Cardiac fibroblast (primary cell): ENCODE measurements at regions not wholly inside any gene's neighbourhood (a gene's known extent, or its start where the extent isn't known, plus 50 kb on each side); places are given as distances from the start of the nearest gene placed in this dataset.

Experiments used
- DNase-seq, 2 donors: peaks; one replicate each; pipeline versions ENCODE4 v3.0.0 to v3.0.0-alpha.2; 2010; ENCODE audit warnings: low read depth in 2 of 2
- H3K4me3 ChIP-seq, 2 donors: replicated peaks in 1 of 2; 1 replicate in 1 of 2; 2 replicates in 1 of 2; pipeline ENCODE4 v1.5.1; 2011; ENCODE audit warnings: low read depth in 2 of 2, low read length in 2 of 2, mild to moderate bottlenecking in 2 of 2, moderate library complexity in 1 of 2
- TF ChIP-seq, protein P1 (sequence below): IDR thresholded peaks from one replicate; pipeline ENCODE4 v1.5.1; 2011; ENCODE audit warnings: low read depth, mild to moderate bottlenecking, low read length, inconsistent platforms

DNA sequence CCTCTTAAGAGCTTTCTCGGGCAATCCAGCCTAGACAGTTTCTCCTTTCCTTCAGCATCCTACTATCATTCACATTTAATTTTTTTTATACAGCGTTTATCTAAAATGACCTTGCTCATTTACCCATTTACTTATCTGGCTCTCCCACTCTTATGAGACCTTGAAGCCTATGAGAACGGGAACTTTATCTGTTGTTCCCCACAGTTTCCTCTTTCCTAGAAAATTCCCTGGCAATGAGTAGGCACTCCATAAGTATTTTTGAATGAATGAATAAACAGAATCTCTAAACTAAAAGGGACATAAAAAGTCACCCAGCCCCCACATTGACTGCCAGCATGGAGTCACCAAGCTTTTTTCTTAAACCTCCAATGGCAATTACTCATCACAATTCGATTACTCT, 353.2 kb downstream of the METTL4 start:
- TF ChIP-seq, protein P1, sequence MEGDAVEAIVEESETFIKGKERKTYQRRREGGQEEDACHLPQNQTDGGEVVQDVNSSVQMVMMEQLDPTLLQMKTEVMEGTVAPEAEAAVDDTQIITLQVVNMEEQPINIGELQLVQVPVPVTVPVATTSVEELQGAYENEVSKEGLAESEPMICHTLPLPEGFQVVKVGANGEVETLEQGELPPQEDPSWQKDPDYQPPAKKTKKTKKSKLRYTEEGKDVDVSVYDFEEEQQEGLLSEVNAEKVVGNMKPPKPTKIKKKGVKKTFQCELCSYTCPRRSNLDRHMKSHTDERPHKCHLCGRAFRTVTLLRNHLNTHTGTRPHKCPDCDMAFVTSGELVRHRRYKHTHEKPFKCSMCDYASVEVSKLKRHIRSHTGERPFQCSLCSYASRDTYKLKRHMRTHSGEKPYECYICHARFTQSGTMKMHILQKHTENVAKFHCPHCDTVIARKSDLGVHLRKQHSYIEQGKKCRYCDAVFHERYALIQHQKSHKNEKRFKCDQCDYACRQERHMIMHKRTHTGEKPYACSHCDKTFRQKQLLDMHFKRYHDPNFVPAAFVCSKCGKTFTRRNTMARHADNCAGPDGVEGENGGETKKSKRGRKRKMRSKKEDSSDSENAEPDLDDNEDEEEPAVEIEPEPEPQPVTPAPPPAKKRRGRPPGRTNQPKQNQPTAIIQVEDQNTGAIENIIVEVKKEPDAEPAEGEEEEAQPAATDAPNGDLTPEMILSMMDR: no peak
- DNase-seq: no peak
- H3K4me3 ChIP-seq: no peak overlapping the region

DNA sequence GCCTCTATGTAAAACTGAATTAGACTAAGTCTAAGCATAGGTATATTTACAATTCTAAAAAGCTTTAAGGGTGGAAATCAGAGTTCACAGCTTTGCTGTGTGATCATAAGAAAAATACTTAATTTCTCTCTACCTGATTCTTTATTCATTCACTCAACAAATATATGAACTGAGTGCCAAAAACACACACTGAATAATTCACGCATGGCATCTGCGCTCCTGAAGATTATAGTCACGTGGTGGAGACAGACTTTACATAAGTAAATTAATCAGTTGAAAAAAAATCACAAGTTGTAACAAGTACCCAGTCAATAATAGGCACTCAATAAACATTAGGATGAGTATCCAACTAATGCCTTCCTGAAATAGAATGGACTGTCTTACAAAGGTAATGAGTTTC, 351.6 kb downstream of the METTL4 start:
- TF ChIP-seq, protein P1: no peak
- H3K4me3 ChIP-seq: no peak overlapping the region
- DNase-seq: no peak

DNA sequence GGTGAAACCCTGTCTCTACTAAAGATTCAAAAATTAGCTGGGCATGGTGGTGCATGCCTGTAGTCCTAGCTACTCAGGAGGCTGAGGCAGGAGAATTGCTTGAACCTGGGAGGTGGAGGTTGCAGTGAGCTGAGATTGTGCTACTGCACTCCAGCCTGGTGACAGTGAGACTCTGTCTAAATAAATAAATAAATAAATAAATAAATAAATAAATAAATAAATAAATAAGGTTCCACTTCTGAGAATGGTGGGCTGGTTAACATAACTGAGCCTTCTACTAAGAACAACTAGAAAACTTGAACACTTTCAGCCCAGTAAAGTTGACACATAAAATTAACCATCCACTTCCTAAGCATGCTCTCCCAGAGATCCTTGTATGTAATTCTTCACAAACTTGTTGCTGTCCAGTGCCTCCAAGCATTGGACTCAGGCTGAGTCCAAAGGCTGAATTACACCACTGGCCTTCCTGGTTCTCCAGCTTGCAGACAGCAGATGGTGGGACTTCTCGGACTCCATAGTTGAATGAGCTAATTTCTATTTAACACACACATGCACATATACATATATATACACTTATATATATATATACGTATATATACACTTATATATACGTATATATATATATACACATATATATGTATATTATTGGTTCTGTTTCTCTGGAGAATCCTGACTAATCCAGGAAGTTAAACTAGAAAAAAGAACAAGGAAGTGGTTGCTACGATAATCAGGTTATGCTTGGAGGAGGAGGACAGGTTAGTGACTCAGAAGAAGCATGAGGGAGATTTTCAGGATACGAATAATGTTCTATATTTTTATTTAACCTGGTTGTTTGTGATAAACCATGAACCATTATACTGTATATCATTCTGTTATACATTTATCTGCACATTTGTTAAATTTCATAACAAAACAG, 348.8 kb downstream of the METTL4 start:
- DNase-seq: peak in 1 of 2 donors; percentile 6
- TF ChIP-seq, protein P1: no peak
- H3K4me3 ChIP-seq: no peak overlapping the region

DNA sequence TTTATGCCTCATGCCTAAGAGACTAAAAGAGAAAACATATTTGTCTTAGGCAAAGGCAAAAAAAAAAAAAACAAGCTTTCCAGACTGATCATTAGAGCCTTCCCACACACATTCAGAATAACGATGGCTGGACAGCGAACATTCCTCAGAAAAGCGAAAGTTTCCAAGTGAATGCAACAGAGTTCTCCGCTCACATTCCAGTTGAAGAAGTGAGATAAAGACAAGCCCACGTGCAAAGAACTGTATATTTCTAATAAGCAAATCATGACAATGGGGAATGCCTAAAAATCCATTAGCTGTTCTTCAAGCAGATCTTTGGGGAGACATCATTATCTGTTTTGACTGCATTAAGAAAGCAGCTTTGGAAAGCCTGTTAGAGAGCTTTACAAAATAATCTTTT, 347.9 kb downstream of the METTL4 start:
- TF ChIP-seq, protein P1: no peak
- DNase-seq: peak; percentile 38 to 60
- peak overlapping the region; percentile 6 to 41 for H3K4me3 ChIP-seq

DNA sequence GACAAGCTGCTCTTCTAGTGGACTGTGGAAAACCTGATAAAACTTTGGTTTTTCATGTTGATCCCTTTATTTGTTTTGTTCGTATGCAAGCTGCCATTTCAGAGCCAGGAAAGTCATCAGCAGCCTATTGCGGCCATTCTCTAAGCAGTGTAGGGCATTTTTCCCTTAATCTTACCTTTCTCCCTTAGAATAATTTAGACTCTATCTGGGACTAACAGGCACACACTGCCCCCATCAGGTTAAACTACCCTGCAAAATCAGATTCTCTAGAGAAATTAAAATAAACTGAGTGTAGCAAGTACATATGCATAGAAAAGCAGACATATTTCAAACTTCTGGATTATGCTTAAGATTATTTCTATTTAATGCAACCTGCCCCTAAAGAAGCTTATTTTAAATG, 347.5 kb downstream of the METTL4 start:
- TF ChIP-seq, protein P1: peak; percentile 60
- H3K4me3 ChIP-seq: peak overlapping the region in 1 of 2 donors; percentile 41
- DNase-seq: peak; percentile 61 to 66

DNA sequence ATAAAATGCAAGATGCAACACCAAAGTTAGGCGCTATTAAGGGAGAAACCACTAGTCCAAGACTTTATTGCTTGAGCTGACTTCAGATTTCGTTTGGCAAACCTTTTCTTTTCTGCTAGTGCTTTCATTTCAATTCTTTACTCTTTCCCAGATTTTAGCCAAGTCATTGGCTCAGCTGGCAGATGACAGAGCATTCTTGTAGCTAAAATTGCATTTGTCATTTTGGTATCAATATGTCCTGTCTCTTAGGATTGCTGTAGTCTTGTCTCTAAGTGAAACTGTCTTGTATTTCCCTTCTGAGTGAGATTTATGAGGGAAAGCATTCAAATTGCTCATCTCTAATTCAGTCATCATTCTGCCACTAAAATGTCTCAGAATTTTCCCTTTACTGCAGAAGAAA, 335.1 kb downstream of the METTL4 start:
- DNase-seq: no peak
- H3K4me3 ChIP-seq: no peak overlapping the region
- TF ChIP-seq, protein P1: no peak
